ENCODE measurements at regions not wholly inside any gene's neighbourhood (a gene's known extent, or its start where the extent isn't known, plus 50 kb on each side); places are given as distances from the start of the nearest gene placed in this dataset.

DNA sequence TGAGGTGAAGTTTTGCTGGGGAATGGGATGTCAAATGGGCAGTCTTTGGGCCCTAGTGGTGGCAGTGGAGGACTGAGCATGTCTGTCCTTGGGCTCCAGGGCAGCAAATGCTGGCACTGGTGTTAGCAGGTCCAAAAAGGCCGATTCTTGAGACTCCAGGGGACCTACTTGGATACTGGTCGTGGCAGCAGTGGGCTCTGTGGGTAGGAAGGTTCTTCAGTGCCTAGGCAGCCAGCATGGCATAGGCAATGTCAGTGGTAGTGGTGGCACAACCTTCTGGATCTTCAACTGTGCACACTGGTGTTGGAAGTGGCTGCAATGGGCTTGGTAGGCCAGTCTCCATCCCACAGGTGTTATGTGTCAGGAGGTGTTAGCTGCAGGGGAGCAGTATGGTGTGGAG lies 334.7 kb upstream of the KITLG start:
- TF ChIP-seq, protein P1, sequence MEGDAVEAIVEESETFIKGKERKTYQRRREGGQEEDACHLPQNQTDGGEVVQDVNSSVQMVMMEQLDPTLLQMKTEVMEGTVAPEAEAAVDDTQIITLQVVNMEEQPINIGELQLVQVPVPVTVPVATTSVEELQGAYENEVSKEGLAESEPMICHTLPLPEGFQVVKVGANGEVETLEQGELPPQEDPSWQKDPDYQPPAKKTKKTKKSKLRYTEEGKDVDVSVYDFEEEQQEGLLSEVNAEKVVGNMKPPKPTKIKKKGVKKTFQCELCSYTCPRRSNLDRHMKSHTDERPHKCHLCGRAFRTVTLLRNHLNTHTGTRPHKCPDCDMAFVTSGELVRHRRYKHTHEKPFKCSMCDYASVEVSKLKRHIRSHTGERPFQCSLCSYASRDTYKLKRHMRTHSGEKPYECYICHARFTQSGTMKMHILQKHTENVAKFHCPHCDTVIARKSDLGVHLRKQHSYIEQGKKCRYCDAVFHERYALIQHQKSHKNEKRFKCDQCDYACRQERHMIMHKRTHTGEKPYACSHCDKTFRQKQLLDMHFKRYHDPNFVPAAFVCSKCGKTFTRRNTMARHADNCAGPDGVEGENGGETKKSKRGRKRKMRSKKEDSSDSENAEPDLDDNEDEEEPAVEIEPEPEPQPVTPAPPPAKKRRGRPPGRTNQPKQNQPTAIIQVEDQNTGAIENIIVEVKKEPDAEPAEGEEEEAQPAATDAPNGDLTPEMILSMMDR (conservative IDR thresholded peaks at IDR 0.05 in 1 of 2, IDR thresholded peaks at IDR 0.05 in 1 of 2; ENCODE audit: extremely low read depth in 1 of 2, insufficient read depth in 1 of 2, low read depth in 1 of 2, low read length in 2 of 2), result no peak
- TF ChIP-seq EZH2 (IDR thresholded peaks at IDR 0.05; ENCODE audit: borderline replicate concordance, low read length), result no peak

All from mammary epithelial cell (primary cell).